G401.6 (cell line): ENCODE measurements at regions not wholly inside any gene's neighbourhood (a gene's known extent, or its start where the extent isn't known, plus 50 kb on each side); places are given as distances from the start of the nearest gene placed in this dataset.
"Not testable (repeated sequence)": the region's sequence is repeated elsewhere in the genome, so short reads cannot be mapped to it uniquely, and the experiment has no call there.

Experiments
- FAIRE-seq: peaks from 2 replicates; lab custom pipeline; 2012; peaks lifted over from hg19 to GRCh38; lab: Jason Lieb, UNC

GRCh38 chr14:88985654-88986053 is 161.2 kb downstream of the TTC8 start:
- no peak for FAIRE-seq

GRCh38 chr14:88986146-88986841 is 161.8 kb downstream of the TTC8 start:
- FAIRE-seq = no peak

GRCh38 chr14:88986908-88987307 is 162.5 kb downstream of the TTC8 start:
- FAIRE-seq = not testable (repeated sequence)

GRCh38 chr14:88987516-88987915 is 163.1 kb downstream of the TTC8 start:
- no peak for FAIRE-seq

- no peak for FAIRE-seq
These were observed 165.5 kb downstream of the TTC8 start for GRCh38 chr14:88989911-88990310.

GRCh38 chr14:88990856-88991255 is 166.4 kb downstream of the TTC8 start:
- FAIRE-seq = no peak

- no peak for FAIRE-seq
These were observed 167.6 kb downstream of the TTC8 start for GRCh38 chr14:88992011-88992410.

- FAIRE-seq = no peak
These were observed 169.5 kb downstream of the TTC8 start for GRCh38 chr14:88993946-88994345.

GRCh38 chr14:88995437-88996198 is 171.2 kb downstream of the TTC8 start:
- FAIRE-seq = no peak

GRCh38 chr14:88998027-88998426 is 173.6 kb downstream of the TTC8 start:
- no peak for FAIRE-seq

- FAIRE-seq = no peak
These were observed 174.7 kb downstream of the TTC8 start for GRCh38 chr14:88999137-88999536.

- no peak for FAIRE-seq
These were observed 175.8 kb downstream of the TTC8 start for GRCh38 chr14:89000007-89000942.

GRCh38 chr14:89004166-89004565 is 179.7 kb downstream of the TTC8 start:
- no peak for FAIRE-seq

GRCh38 chr14:89007906-89008305 is 183.5 kb downstream of the TTC8 start:
- no peak for FAIRE-seq

GRCh38 chr14:89011355-89012281 is 187.2 kb downstream of the TTC8 start:
- FAIRE-seq = no peak

GRCh38 chr14:89012282-89013097 is 188.0 kb downstream of the TTC8 start:
- no peak for FAIRE-seq

GRCh38 chr14:89013098-89013504 is 188.7 kb downstream of the TTC8 start:
- no peak for FAIRE-seq

- no peak for FAIRE-seq
These were observed 189.5 kb downstream of the TTC8 start for GRCh38 chr14:89013698-89014568.

- no peak for FAIRE-seq
These were observed 190.1 kb downstream of the TTC8 start for GRCh38 chr14:89014569-89014850.

GRCh38 chr14:89015016-89015415 is 190.6 kb downstream of the TTC8 start:
- FAIRE-seq = no peak
